HL-60 (cell line): ENCODE measurements at regions not wholly inside any gene's neighbourhood (a gene's known extent, or its start where the extent isn't known, plus 50 kb on each side); places are given as distances from the start of the nearest gene placed in this dataset.

Experiments used
- DNase-seq, 2 experiments: peaks; one replicate each; pipeline ENCODE4 v3.0.0-alpha.2; 2010 to 2020; ENCODE audit warnings: low read depth in 1 of 2, low spot score in 1 of 2
- H3K27ac ChIP-seq: fragments of 250-450 bp; sonication (Bioruptor Pico); replicated peaks from 2 replicates; pipeline ENCODE4 v1.5.1; 2020; ENCODE audit warnings: mild to moderate bottlenecking, moderate library complexity
- H3K27me3 ChIP-seq: fragments of 250-450 bp; sonication (Bioruptor Pico); 2 replicates; pipeline ENCODE4 v1.5.1; 2021; ENCODE audit warnings: mild to moderate bottlenecking, moderate library complexity; ENCODE audit not compliant: insufficient read depth, poor library complexity, severe bottlenecking
- H3K4me3 ChIP-seq: replicated peaks from 2 replicates; pipeline ENCODE4 v1.5.1; 2011; ENCODE audit warnings: mild to moderate bottlenecking, control low read depth, low read length; ENCODE audit not compliant: insufficient read depth
- CTCF ChIP-seq: IDR thresholded peaks from one replicate; pipeline ENCODE4 v1.5.1; 2011; ENCODE audit warnings: low read length, control low read depth, inconsistent platforms; ENCODE audit not compliant: insufficient read depth
- GABPA ChIP-seq: IDR thresholded peaks from 2 replicates; pipeline ENCODE4 v1.6.1; 2012; ENCODE audit warnings: low read depth
- POLR2AphosphoS5 ChIP-seq: IDR thresholded peaks from 2 replicates; pipeline ENCODE4 v1.6.1; 2012; ENCODE audit warnings: low read depth
- REST ChIP-seq: IDR thresholded peaks from 2 replicates; pipeline ENCODE4 v1.6.1; 2012; ENCODE audit warnings: low read depth; ENCODE audit not compliant: insufficient replicate concordance
- SPI1 ChIP-seq: IDR thresholded peaks from 2 replicates; pipeline ENCODE4 v1.6.1; 2012; ENCODE audit warnings: low read depth, mild to moderate bottlenecking, borderline replicate concordance

GRCh38 chr11:100512475-100512874 is 174.6 kb upstream of the ARHGAP42 start:
- H3K27ac ChIP-seq, result no peak overlapping the region
- no peak for DNase-seq
- H3K4me3 ChIP-seq, result no peak overlapping the region
- no peaks in the 10 kb centered on the region for H3K27me3 ChIP-seq
- no peak for TF ChIP-seq CTCF
- TF ChIP-seq REST, result no peak
- no peak for TF ChIP-seq SPI1
- TF ChIP-seq POLR2AphosphoS5, result no peak
- no peak for TF ChIP-seq GABPA

- H3K27me3 ChIP-seq, result no peaks in the 10 kb centered on the region
- TF ChIP-seq POLR2AphosphoS5 (no peak), REST (no peak), SPI1 (no peak), CTCF (no peak), GABPA (no peak)
- no peak overlapping the region for H3K27ac ChIP-seq
- no peak for DNase-seq
- no peak overlapping the region for H3K4me3 ChIP-seq
Measured at GRCh38 chr11:100515087-100515486, 172.0 kb upstream of the ARHGAP42 start.

GRCh38 chr11:100525197-100525596 is 161.9 kb upstream of the ARHGAP42 start:
- H3K27me3 ChIP-seq, result no peaks in the 10 kb centered on the region
- TF ChIP-seq SPI1, result no peak
- TF ChIP-seq CTCF, result no peak
- no peak for TF ChIP-seq GABPA
- no peak for TF ChIP-seq POLR2AphosphoS5
- no peak for TF ChIP-seq REST
- DNase-seq, result no peak
- H3K4me3 ChIP-seq, result no peak overlapping the region
- H3K27ac ChIP-seq, result no peak overlapping the region
